OCI-LY7 (cell line): ENCODE measurements at regions not wholly inside any gene's neighbourhood (a gene's known extent, or its start where the extent isn't known, plus 50 kb on each side); places are given as distances from the start of the nearest gene placed in this dataset.

Source experiments
- BruUV-seq: library from RNA; stranded (reverse); fragments of 400-500 nt; replicated peaks from 2 replicates; lab custom pipeline; 2021; lab: Mats Ljungman, UMichigan
- CTCF ChIA-PET: fragments of 300-600 bp; sonication (Branson Sonifier 250); formaldehyde crosslinking; loops from one replicate; lab custom pipeline; 2022; ENCODE audit warnings: antibody characterized with exemption; ENCODE audit not compliant: unreplicated experiment; lab: Charles Lee
- POLR2A ChIA-PET: fragments of 300-600 bp; sonication (Branson Sonifier 250); formaldehyde crosslinking; loops from one replicate; lab custom pipeline; 2022; ENCODE audit warnings: antibody characterized with exemption; lab: Charles Lee
- DNase-seq: peaks from one replicate; pipeline ENCODE4 v3.0.0-alpha.2; 2015; ENCODE audit warnings: low spot score
- H2AFZ ChIP-seq: fragments of 200-600 bp; sonication (generic), shearing (Covaris generic); 2 replicates; pipeline ENCODE4 v1.6.1; 2014; ENCODE audit warnings: mild to moderate bottlenecking, antibody characterized with exemption, low read length, moderate library complexity
- H3K27ac ChIP-seq: fragments of 200-600 bp; sonication (generic); 2 replicates; pipeline ENCODE4 v1.5.1; 2014; ENCODE audit warnings: mixed run types, low read depth, mild to moderate bottlenecking, moderate library complexity, low read length, inconsistent platforms; ENCODE audit not compliant: poor library complexity, severe bottlenecking
- H3K36me3 ChIP-seq: fragments of 200-600 bp; sonication (generic); 2 replicates; pipeline ENCODE4 v1.6.1; 2014; ENCODE audit warnings: mild to moderate bottlenecking, antibody characterized with exemption, low read length, moderate library complexity, mixed read lengths; ENCODE audit not compliant: insufficient read depth
- H3K4me1 ChIP-seq: fragments of 200-600 bp; sonication (generic); 2 replicates; pipeline ENCODE4 v1.5.1; 2014; ENCODE audit warnings: mild to moderate bottlenecking, low read length; ENCODE audit not compliant: insufficient read depth, poor library complexity, severe bottlenecking
- H3K4me2 ChIP-seq: fragments of 200-600 bp; sonication (generic); 2 replicates; pipeline ENCODE4 v1.6.1; 2014; ENCODE audit warnings: mild to moderate bottlenecking, low read length
- H3K4me3 ChIP-seq: fragments of 200-600 bp; sonication (generic); 2 replicates; pipeline ENCODE4 v1.5.1; 2014; ENCODE audit warnings: mild to moderate bottlenecking, low read depth, low read length; ENCODE audit not compliant: poor library complexity, severe bottlenecking
- H3K79me2 ChIP-seq: fragments of 200-600 bp; sonication (generic); 2 replicates; pipeline ENCODE4 v1.6.1; 2016; ENCODE audit warnings: low read depth, mild to moderate bottlenecking, low read length, moderate library complexity, mixed read lengths; ENCODE audit not compliant: insufficient read depth
- H3K9me2 ChIP-seq: fragments of 200-600 bp; sonication (generic); 2 replicates; pipeline ENCODE4 v1.6.1; 2016; ENCODE audit warnings: mild to moderate bottlenecking, low read length, mixed read lengths; ENCODE audit not compliant: insufficient read depth
- H3K9me3 ChIP-seq: fragments of 200-600 bp; sonication (generic); 2 replicates; pipeline ENCODE4 v1.6.1; 2014; ENCODE audit warnings: mild to moderate bottlenecking, mixed run types, low read length, mixed read lengths
- H4K20me1 ChIP-seq: fragments of 200-600 bp; sonication (generic); 2 replicates; pipeline ENCODE4 v1.6.1; 2014; ENCODE audit warnings: mild to moderate bottlenecking, antibody characterized with exemption, low read length, moderate library complexity, mixed read lengths; ENCODE audit not compliant: insufficient read depth
- CTCF ChIP-seq: fragments of 200-600 bp; sonication (generic); conservative IDR thresholded peaks from 2 replicates; pipeline ENCODE4 v1.5.1; 2014; ENCODE audit warnings: mild to moderate bottlenecking, antibody characterized with exemption, low read length, moderate library complexity, mixed read lengths
- EZH2phosphoT487 ChIP-seq: fragments of 200-600 bp; sonication (generic); IDR thresholded peaks from 2 replicates; pipeline ENCODE4 v1.6.1; 2018; ENCODE audit warnings: low read depth, borderline replicate concordance, mild to moderate bottlenecking, mixed run types, antibody characterized with exemption, low read length, moderate library complexity, mixed read lengths
- intact Hi-C: fragments of 100-400 bp; cut with micrococcal nuclease; formaldehyde crosslinking; loops from one replicate; pipeline ENCODE4 v1.10.0; 2022; ENCODE audit not compliant: unreplicated experiment

GRCh38 chr4:124965497-124965891, 253.0 kb upstream of the ANKRD50 start:
- Histone ChIP-seq H3K4me1 (no peaks in the 10 kb centered on the region), H3K27ac (no peak overlapping the region), H3K36me3 (no peaks in the 10 kb centered on the region), H3K4me3 (no peak overlapping the region), H4K20me1 (no peaks in the 10 kb centered on the region), H3K9me2 (no peaks in the 10 kb centered on the region), H2AFZ (no peak overlapping the region), H3K79me2 (no peaks in the 10 kb centered on the region), H3K9me3 (no peaks in the 10 kb centered on the region), H3K4me2 (no peak overlapping the region)
- no TSS peak for BruUV-seq
- POLR2A ChIA-PET, result interaction anchor here (0.6 to 0.7 kb wide), 2 partner anchors 55 to 474 kb away, joined by 3 read pairs; no protein-coding TSS in a partner anchor
- no peak for TF ChIP-seq CTCF
- no peak for TF ChIP-seq EZH2phosphoT487
- CTCF ChIA-PET, result interaction anchor here (0.6 kb wide), 1 partner anchor 575 kb away, joined by 4 read pairs; no protein-coding TSS in a partner anchor
- DNase-seq, result no peak
- intact Hi-C loops, result no loop called here

DNA sequence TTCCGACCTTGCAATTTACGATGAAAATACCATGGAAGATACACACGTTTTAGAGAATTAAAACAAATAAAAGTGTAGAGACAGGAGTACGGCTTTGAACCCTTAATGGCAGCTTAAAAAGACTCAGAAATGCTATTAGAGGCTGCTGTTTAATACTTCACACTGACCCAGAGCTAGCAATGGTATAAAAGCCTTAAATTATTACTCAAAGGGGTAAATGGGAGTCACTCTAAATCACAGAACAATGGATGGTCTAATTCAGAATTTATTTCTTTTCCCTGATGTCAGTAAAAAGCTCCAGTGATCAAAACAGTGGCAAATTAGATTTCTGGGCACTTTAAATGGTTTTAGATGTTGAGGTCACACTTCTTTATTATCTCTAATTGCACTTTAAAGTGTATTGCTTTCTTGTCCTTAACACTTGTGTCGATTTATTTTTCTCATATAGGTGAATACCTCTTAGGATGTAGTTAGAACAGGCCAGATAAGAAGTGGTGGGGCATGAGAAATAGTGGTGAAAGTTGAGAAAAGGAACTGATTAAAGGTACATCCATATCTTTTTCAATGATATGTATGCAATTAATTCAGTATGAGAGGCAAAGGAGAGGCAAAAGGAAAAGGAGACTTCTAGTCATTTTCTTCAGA, 252.4 kb upstream of the ANKRD50 start:
- Histone ChIP-seq H3K79me2 (no peaks in the 10 kb centered on the region), H4K20me1 (no peaks in the 10 kb centered on the region), H3K36me3 (no peaks in the 10 kb centered on the region), H3K27ac (no peak overlapping the region), H3K4me1 (no peaks in the 10 kb centered on the region), H2AFZ (no peak overlapping the region), H3K9me3 (no peaks in the 10 kb centered on the region), H3K9me2 (no peaks in the 10 kb centered on the region), H3K4me2 (no peak overlapping the region), H3K4me3 (no peak overlapping the region)
- CTCF ChIA-PET, result no interaction called here
- POLR2A ChIA-PET, result no interaction called here
- no TSS peak for BruUV-seq
- no peak for DNase-seq
- TF ChIP-seq CTCF (no peak), EZH2phosphoT487 (no peak)
- intact Hi-C loops, result no loop called here

DNA sequence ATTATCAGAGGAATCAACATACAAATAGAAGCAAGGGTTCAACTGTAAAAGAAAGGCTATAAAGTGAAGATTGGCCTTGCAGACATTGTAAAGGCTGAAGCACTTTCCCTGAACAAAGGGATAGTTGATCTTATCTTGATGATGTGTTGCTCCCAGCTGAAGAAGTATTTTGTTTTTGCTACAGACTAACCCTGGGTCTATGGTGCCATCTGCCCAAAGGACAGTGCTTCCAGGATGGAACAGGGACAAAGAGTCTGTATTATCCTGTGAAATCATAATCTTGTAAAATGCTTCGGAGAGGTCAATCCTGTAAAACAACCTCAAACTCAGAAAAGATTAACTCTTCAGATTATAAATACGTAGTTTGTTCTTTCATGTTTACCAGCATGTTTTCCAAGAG, 251.7 kb upstream of the ANKRD50 start:
- DNase-seq, result no peak
- Histone ChIP-seq H3K9me3 (no peaks in the 10 kb centered on the region), H3K4me3 (no peak overlapping the region), H3K4me1 (no peaks in the 10 kb centered on the region), H3K4me2 (no peak overlapping the region), H3K9me2 (no peaks in the 10 kb centered on the region), H3K79me2 (no peaks in the 10 kb centered on the region), H3K36me3 (no peaks in the 10 kb centered on the region), H4K20me1 (no peaks in the 10 kb centered on the region), H2AFZ (no peak overlapping the region), H3K27ac (no peak overlapping the region)
- POLR2A ChIA-PET, result no interaction called here
- CTCF ChIA-PET, result no interaction called here
- BruUV-seq, result no TSS peak
- intact Hi-C loops, result no loop called here
- TF ChIP-seq CTCF (no peak), EZH2phosphoT487 (no peak)
